GM10266 (cell line): ENCODE measurements at regions not wholly inside any gene's neighbourhood (a gene's known extent, or its start where the extent isn't known, plus 50 kb on each side); places are given as distances from the start of the nearest gene placed in this dataset.
"Not testable (repeated sequence)": the region's sequence is repeated elsewhere in the genome, so short reads cannot be mapped to it uniquely, and the experiment has no call there.

Experiments used
- DNase-seq: peaks from one replicate; pipeline ENCODE4 v3.0.0; 2012; ENCODE audit errors: extremely low spot score
- TF ChIP-seq, protein P1 (sequence below): IDR thresholded peaks from 2 replicates; pipeline ENCODE4 v1.5.1; 2012; ENCODE audit warnings: mild to moderate bottlenecking, low read depth; ENCODE audit not compliant: control insufficient read depth, insufficient read depth; ENCODE audit errors: missing control alignments

DNA sequence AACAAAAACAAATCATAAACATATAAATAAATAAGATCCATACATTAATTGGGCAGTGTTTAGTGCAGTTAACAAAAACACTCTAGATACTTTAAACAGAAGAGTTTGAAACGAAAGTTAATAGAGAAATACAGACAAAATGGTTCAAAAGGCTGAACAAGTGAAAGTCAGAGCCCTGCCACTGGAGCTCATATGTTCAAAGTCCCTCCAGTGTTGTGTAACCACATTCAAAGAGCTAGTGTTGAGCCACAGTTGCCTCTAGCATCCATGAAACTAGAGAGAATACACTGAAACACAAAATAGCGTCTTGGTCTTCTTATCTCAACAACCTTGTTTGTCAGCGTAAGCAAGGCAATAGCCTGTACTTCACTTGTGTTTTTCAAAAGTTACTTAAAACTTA lies 1309.8 kb upstream of the NRXN1 start:
- TF ChIP-seq, protein P1, sequence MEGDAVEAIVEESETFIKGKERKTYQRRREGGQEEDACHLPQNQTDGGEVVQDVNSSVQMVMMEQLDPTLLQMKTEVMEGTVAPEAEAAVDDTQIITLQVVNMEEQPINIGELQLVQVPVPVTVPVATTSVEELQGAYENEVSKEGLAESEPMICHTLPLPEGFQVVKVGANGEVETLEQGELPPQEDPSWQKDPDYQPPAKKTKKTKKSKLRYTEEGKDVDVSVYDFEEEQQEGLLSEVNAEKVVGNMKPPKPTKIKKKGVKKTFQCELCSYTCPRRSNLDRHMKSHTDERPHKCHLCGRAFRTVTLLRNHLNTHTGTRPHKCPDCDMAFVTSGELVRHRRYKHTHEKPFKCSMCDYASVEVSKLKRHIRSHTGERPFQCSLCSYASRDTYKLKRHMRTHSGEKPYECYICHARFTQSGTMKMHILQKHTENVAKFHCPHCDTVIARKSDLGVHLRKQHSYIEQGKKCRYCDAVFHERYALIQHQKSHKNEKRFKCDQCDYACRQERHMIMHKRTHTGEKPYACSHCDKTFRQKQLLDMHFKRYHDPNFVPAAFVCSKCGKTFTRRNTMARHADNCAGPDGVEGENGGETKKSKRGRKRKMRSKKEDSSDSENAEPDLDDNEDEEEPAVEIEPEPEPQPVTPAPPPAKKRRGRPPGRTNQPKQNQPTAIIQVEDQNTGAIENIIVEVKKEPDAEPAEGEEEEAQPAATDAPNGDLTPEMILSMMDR: no peak
- DNase-seq: no peak

DNA sequence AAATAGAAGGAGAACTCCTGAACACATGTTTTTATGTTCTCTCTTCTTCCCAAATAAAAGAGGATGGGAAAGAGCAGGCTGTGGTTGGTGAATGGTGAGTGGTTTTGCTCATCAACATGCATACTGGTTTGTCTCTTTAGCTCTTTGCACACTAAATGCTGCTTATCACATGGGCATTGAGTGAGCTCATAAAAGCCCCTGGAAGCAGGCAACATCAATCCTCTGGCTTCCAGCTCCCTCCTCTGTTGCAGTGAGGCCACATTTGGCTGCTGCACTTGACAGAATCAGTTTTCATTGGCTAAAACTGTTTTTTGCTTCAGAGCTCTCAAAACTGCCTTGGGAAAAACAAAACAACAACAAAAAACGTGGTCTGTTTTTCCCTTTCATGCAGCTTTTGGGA lies 1308.2 kb upstream of the NRXN1 start:
- TF ChIP-seq, protein P1: no peak
- DNase-seq: no peak

DNA sequence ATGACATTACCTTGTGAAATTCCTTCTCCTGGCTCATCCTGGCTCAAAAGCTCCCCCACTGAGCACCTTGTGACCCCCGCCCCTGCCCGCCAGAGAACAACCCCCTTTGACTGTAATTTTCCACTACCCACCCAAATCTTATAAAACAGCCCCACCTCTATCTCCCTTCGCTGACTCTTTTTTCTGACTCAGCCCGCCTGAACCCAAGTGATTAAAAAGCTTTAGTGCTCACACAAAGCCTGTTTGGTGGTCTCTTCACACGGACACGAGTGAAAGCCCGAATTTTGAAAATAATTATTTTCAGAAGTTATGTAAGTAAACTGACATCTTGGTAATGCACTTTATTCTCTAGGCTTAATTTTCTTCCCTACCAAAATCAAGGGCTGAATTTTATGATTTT lies 1305.9 kb upstream of the NRXN1 start:
- not testable (repeated sequence) for DNase-seq

DNA sequence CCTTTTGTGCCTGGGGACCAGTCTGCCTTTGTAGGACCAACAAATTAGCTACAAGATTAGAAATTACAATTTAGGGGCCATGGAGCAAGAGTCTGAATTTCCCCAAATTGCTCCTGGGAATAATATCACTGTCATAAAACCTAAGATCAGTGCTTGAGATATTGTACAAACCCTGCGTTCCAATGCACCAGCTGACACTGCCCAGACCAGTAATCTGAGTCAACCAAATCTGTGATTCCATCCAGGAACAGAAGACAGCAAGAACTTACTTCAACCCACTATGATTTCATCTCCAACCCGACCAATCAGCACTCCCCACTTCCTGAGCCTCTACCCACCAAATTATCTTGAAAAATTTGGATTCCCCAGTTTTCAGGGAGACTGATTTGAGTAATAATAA lies 1305.0 kb upstream of the NRXN1 start:
- TF ChIP-seq, protein P1: no peak
- DNase-seq: no peak

DNA sequence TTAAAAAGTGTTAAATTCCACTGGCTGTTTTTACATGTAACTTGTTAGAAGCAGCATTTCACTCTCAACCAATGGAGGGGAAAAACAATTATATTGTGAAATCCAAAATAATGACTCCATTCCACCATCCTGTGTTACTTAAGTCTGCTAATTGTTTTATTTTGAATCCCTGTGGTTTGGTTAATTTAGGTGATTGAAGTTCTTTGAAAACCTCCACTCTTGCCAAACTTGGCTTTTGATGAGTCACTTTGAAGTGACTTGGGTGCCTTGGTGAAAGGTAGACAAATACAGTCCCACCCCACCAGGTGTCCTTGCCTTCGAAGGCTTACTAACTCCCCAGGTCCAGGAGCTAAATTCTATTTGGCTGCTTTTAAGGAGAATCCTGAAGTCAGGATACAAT lies 1303.8 kb upstream of the NRXN1 start:
- TF ChIP-seq, protein P1: no peak
- no peak for DNase-seq

DNA sequence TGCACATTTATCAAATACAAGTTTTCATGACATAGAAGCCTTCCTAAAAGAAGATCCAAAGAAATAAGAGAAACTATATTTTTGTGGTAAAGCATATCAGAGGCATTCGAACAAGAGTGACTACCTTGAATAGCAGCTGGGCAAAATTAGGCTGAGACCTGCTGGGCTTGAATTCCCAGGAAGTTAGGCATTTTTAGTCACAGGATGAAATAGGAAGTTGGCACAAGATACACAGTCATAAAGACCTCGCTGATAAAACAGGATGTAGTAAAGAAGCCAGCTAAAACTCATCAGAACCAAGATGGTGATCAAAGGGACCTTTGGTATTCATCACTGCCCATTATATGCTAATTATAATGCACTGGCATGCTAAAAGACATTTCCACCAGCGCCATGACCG lies 1302.3 kb upstream of the NRXN1 start:
- DNase-seq: no peak
- TF ChIP-seq, protein P1: no peak

DNA sequence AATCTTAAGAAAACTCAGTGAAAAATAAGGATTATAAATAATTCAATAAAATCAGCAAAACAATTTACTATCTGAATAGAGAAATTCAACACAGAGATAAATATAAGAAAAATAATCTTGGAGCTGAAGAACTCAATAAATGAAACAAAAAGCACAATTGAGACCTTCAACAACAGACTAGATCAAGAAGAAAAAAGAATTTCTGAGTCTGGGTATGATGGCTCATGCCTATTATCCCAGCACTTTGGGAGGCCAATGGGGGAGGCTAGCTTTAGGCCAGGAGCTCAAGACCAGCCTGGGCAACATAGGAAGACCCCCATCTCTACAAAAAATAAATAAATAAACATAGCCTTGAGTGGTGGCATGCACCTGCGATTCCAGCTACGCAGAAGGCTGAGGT lies 1295.7 kb upstream of the NRXN1 start:
- TF ChIP-seq, protein P1: no peak
- DNase-seq: no peak

DNA sequence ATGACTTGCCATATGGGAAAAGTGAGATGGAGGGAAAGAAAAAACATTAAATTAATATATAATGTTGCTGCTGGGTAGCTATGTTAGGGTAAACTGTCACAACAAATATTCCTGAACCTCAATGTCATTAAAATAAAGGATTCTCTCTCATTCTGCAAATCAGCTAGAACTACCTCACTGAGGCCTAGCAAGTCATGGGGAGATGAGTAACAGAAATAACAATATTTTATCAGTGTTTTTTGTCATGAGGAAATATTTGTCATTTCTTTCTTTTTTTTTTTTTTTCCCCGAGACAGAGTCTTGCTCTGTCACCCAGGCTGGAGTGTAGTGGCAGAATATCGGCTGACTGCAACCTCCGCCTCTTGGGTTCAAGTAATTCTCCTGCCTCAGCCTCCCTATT lies 1282.3 kb upstream of the NRXN1 start:
- TF ChIP-seq, protein P1: no peak
- DNase-seq: no peak
